ENCODE measurements at regions not wholly inside any gene's neighbourhood (a gene's known extent, or its start where the extent isn't known, plus 50 kb on each side); places are given as distances from the start of the nearest gene placed in this dataset.
"Not testable (repeated sequence)": the region's sequence is repeated elsewhere in the genome, so short reads cannot be mapped to it uniquely, and the experiment has no call there.

DNA sequence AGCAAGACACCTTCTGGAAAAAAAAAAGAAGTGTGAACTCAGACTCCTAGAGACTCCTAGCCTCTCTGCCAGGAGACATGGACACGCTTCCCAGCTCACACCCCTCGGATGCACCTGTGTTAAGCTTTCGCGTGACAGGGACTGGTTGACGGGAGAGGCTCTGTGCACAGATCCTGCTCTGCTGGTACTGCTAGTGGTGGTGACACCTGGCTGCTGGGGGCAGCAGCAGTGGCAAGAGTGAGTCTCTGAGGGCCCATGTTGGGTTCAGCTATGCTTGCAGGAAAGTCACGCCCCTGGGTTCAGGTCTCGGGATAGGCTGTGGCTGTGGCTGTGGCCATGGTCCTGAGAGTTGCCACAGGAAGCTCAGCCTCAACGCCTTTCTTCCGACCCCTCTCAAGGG is 81.1 kb downstream of the XRCC2 start:
- H3K27ac Mint-ChIP-seq: no peak overlapping the region
- no peak for DNase-seq
- H3K27me3 Mint-ChIP-seq (ENCODE audit: low read depth in 3 of 3): peaks cover 0 to 3% (median 2%) of the 10 kb centered on the region in 3 donors
- no peaks in the 10 kb centered on the region for H3K36me3 Mint-ChIP-seq
- H3K9me3 Mint-ChIP-seq: no peaks in the 10 kb centered on the region
- H3K4me3 Mint-ChIP-seq: no peak overlapping the region
- no peaks in the 10 kb centered on the region for H3K4me1 Mint-ChIP-seq

- H3K4me3 Mint-ChIP-seq: no peak overlapping the region
- no peaks in the 10 kb centered on the region for H3K4me1 Mint-ChIP-seq
- H3K9me3 Mint-ChIP-seq: peaks cover 0 to 2% (median 0%) of the 10 kb centered on the region in 6 donors
- peaks cover 1 to 5% (median 2%) of the 10 kb centered on the region in 3 donors for H3K27me3 Mint-ChIP-seq (ENCODE audit: low read depth in 3 of 3)
- no peak for DNase-seq
- no peak overlapping the region for H3K27ac Mint-ChIP-seq
- H3K36me3 Mint-ChIP-seq: no peaks in the 10 kb centered on the region
Observed at GRCh38 chr7:152591976-152592375, 84.0 kb downstream of the XRCC2 start.

GRCh38 chr7:152590481-152590880 is 85.5 kb downstream of the XRCC2 start:
- Mint-ChIP-seq H3K27ac (no peak overlapping the region), H3K27me3 (ENCODE audit: low read depth in 3 of 3) (peaks cover 0 to 5% (median 1%) of the 10 kb centered on the region in 3 donors), H3K36me3 (no peaks in the 10 kb centered on the region), H3K4me1 (no peaks in the 10 kb centered on the region), H3K4me3 (no peak overlapping the region), H3K9me3 (peaks cover 0 to 2% (median 0%) of the 10 kb centered on the region in 6 donors)
- no peak for DNase-seq

GRCh38 chr7:152589821-152590220 is 86.1 kb downstream of the XRCC2 start:
- not testable (repeated sequence) for H3K27me3 Mint-ChIP-seq (ENCODE audit: low read depth in 3 of 3); H3K4me3 Mint-ChIP-seq; H3K36me3 Mint-ChIP-seq; H3K27ac Mint-ChIP-seq; DNase-seq; H3K9me3 Mint-ChIP-seq; H3K4me1 Mint-ChIP-seq

GRCh38 chr7:152588350-152588749 is 87.6 kb downstream of the XRCC2 start:
- DNase-seq: no peak
- no peaks in the 10 kb centered on the region for H3K4me1 Mint-ChIP-seq
- no peak overlapping the region for H3K27ac Mint-ChIP-seq
- H3K4me3 Mint-ChIP-seq: no peak overlapping the region
- H3K9me3 Mint-ChIP-seq: peaks cover 0 to 2% (median 0%) of the 10 kb centered on the region in 6 donors
- H3K27me3 Mint-ChIP-seq (ENCODE audit: low read depth in 3 of 3): peaks cover 0 to 3% (median 1%) of the 10 kb centered on the region in 3 donors
- H3K36me3 Mint-ChIP-seq: no peaks in the 10 kb centered on the region

GRCh38 chr7:152587366-152587765 is 88.6 kb downstream of the XRCC2 start:
- H3K27ac Mint-ChIP-seq: no peak overlapping the region

DNA sequence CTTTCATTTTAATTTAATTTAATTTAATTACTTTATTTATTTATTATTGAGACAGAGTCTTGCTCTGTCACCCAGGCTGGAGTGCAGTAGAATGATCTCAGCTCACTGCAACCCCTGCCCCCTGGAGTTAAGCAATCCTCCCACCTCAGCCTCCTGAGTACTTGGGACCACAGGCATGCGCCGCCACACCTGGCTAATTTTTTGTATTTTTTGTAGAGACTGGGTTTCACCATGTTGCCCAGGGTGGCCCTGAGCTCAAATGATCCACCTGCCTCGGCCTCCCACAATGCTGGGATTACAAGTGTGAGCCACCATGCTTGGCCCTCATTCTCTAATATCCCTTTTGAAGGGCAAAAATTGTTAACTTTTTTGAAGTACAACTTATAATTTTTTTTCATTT is 92.9 kb downstream of the XRCC2 start:
- no peaks in the 10 kb centered on the region for H3K9me3 Mint-ChIP-seq
- no peak overlapping the region for H3K27ac Mint-ChIP-seq
- H3K4me3 Mint-ChIP-seq: no peak overlapping the region
- peaks cover 0 to 3% (median 0%) of the 10 kb centered on the region in 3 donors for H3K27me3 Mint-ChIP-seq (ENCODE audit: low read depth in 3 of 3)
- no peaks in the 10 kb centered on the region for H3K36me3 Mint-ChIP-seq
- no peak for DNase-seq
- H3K4me1 Mint-ChIP-seq: no peaks in the 10 kb centered on the region

More at GRCh38 chr7:152587366-152587765, 88.6 kb downstream of the XRCC2 start:
- H3K27me3 Mint-ChIP-seq (ENCODE audit: low read depth in 3 of 3): peaks cover 0 to 3% (median 1%) of the 10 kb centered on the region in 3 donors
- no peaks in the 10 kb centered on the region for H3K36me3 Mint-ChIP-seq
- peaks cover 0 to 2% (median 0%) of the 10 kb centered on the region in 6 donors for H3K9me3 Mint-ChIP-seq
- no peak for DNase-seq
- H3K4me1 Mint-ChIP-seq: no peaks in the 10 kb centered on the region
- H3K4me3 Mint-ChIP-seq: no peak overlapping the region

DNA sequence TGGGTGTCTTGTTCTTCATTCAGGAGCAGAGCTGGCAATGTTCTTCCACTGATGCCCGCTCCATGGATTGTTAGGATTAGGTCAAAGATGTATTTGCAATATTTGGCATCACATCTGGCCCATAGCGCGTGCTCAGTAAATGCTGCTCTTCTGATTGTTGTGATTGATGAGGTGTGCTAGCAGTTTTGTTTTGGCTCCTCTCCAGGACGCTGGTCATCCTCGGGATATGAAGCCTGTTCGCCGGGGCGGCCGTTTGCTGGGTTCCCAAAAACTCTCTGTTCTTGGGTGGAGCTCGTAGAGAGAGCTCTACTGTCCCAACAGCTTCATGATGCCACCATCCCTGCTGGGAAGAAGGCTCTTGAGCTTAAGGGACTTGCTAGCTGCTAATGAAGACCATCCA is 96.9 kb downstream of the XRCC2 start:
- Mint-ChIP-seq H3K9me3 (no peaks in the 10 kb centered on the region), H3K4me3 (no peak overlapping the region), H3K4me1 (no peaks in the 10 kb centered on the region), H3K27ac (no peak overlapping the region), H3K27me3 (ENCODE audit: low read depth in 3 of 3) (peaks cover 0 to 1% (median 1%) of the 10 kb centered on the region in 3 donors), H3K36me3 (no peaks in the 10 kb centered on the region)
- no peak for DNase-seq

- Mint-ChIP-seq H3K4me3 (no peak overlapping the region), H3K9me3 (no peaks in the 10 kb centered on the region), H3K27ac (no peak overlapping the region), H3K36me3 (no peaks in the 10 kb centered on the region), H3K4me1 (no peaks in the 10 kb centered on the region), H3K27me3 (ENCODE audit: low read depth in 3 of 3) (peaks cover 0 to 1% (median 1%) of the 10 kb centered on the region in 3 donors)
- DNase-seq: no peak
Observed at GRCh38 chr7:152577339-152577738, 98.6 kb downstream of the XRCC2 start.

GRCh38 chr7:152574892-152575548 is 100.9 kb downstream of the XRCC2 start:
- H3K36me3 Mint-ChIP-seq: no peaks in the 10 kb centered on the region

DNA sequence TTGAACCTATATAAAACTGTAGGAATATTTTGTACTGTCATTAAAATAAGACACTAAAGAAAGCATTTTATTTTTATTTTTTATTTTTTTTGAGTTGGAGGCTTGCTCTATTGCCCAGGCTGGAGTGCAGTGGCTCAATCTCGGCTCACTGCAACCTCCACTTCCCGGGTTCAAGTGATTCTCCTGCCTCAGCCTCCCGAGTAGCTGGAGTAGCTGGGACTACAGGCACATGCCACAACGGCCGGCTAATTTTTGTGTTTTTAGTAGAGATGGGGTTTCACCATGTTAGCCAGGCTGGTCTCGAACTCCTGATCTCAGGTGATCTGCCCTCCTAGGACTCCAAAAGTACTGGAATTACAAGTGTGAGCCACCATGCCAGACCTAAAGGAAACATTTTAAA is 102.8 kb downstream of the XRCC2 start:
- not testable (repeated sequence) for H3K27me3 Mint-ChIP-seq (ENCODE audit: low read depth in 3 of 3); H3K27ac Mint-ChIP-seq; H3K9me3 Mint-ChIP-seq; H3K4me3 Mint-ChIP-seq; H3K4me1 Mint-ChIP-seq; DNase-seq; H3K36me3 Mint-ChIP-seq

More at GRCh38 chr7:152574892-152575548, 100.9 kb downstream of the XRCC2 start:
- no peak overlapping the region for H3K27ac Mint-ChIP-seq
- H3K9me3 Mint-ChIP-seq: no peaks in the 10 kb centered on the region
- H3K27me3 Mint-ChIP-seq (ENCODE audit: low read depth in 3 of 3): peaks cover 0 to 1% (median 1%) of the 10 kb centered on the region in 3 donors
- DNase-seq: no peak
- no peak overlapping the region for H3K4me3 Mint-ChIP-seq
- no peaks in the 10 kb centered on the region for H3K4me1 Mint-ChIP-seq

DNA sequence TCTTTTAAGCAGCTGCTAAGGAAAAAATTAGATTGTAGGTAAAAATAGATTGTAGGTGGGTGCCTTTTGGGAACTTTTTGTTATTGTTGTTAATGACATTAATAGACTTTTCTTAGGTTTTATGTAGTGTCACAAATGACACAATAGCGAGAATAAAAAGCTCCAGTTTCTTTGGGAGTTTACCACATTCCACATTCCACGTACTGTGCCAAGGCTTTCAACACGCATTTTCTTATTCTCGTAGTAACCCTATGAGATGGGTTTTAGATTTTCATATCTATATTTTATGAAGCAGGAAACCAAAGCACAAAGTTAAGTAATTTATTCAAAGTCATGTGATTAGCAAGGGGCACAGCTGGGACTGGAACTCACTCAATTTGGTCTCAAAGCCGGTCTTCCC is 103.8 kb downstream of the XRCC2 start:
- Mint-ChIP-seq H3K9me3 (no peaks in the 10 kb centered on the region), H3K27me3 (ENCODE audit: low read depth in 3 of 3) (peaks cover 0 to 3% (median 2%) of the 10 kb centered on the region in 3 donors), H3K4me1 (no peaks in the 10 kb centered on the region), H3K4me3 (no peak overlapping the region), H3K36me3 (no peaks in the 10 kb centered on the region), H3K27ac (no peak overlapping the region)
- no peak for DNase-seq

- no peak overlapping the region for H3K4me3 Mint-ChIP-seq
- no peaks in the 10 kb centered on the region for H3K36me3 Mint-ChIP-seq
- H3K27ac Mint-ChIP-seq: no peak overlapping the region
Observed at GRCh38 chr7:152571068-152571467, 104.9 kb downstream of the XRCC2 start.

DNA sequence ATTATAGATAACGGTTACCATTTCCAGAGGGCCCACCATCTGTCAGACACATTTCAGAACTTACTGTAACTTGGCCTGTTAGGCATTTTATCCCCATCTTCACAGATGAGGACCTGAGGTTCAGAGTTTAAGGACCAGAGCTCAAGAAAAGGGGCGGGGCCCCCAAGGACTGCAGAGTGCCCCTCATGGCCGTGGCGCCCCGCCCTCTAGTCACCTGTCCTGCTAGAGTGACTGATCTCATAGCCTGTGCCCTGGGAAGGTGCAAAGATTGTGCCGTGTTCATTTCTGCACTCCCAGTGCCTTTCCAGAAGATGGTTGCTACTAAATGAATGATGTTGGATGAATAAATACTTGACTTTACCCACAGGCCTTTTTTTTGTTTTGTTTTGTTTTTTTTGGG is 107.0 kb downstream of the XRCC2 start:
- Mint-ChIP-seq H3K4me1 (peaks cover 4 to 12% of the 10 kb centered on the region in 2 donors), H3K36me3 (no peaks in the 10 kb centered on the region), H3K27me3 (ENCODE audit: low read depth in 3 of 3) (peaks cover 0 to 3% (median 2%) of the 10 kb centered on the region in 3 donors), H3K27ac (no peak overlapping the region), H3K9me3 (no peaks in the 10 kb centered on the region), H3K4me3 (no peak overlapping the region)
- DNase-seq: no peak

More at GRCh38 chr7:152571068-152571467, 104.9 kb downstream of the XRCC2 start:
- no peaks in the 10 kb centered on the region for H3K4me1 Mint-ChIP-seq
- H3K27me3 Mint-ChIP-seq (ENCODE audit: low read depth in 3 of 3): peaks cover 0 to 3% (median 2%) of the 10 kb centered on the region in 3 donors
- no peaks in the 10 kb centered on the region for H3K9me3 Mint-ChIP-seq
- DNase-seq: no peak

DNA sequence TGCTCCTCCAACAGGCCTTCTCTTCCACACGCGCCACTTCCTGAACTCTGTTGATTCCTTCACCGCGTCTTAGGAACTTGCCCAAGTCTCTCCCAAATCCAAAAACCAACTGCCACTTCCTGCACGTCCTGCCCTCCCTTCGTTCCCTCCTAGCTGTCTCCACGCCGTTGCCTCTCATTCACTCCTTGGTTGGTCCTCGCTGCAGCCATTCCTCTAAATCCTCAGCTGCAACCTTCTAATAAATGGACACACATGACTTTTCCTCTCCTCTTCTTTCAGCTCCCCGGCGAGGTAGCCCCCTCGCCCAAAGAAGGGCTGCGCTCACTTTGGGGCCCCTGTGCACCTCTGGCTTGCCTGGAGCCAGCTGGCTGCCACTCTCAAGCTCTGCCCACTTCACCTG is 110.2 kb downstream of the XRCC2 start:
- H3K27me3 Mint-ChIP-seq (ENCODE audit: low read depth in 3 of 3): peaks cover 0 to 5% (median 3%) of the 10 kb centered on the region in 3 donors
- no peaks in the 10 kb centered on the region for H3K36me3 Mint-ChIP-seq
- H3K4me1 Mint-ChIP-seq: peaks cover 4 to 12% of the 10 kb centered on the region in 2 donors
- no peaks in the 10 kb centered on the region for H3K9me3 Mint-ChIP-seq
- no peak overlapping the region for H3K27ac Mint-ChIP-seq
- no peak for DNase-seq
- H3K4me3 Mint-ChIP-seq: no peak overlapping the region
